ENCODE measurements at regions not wholly inside any gene's neighbourhood (a gene's known extent, or its start where the extent isn't known, plus 50 kb on each side); places are given as distances from the start of the nearest gene placed in this dataset.

GRCh38 chr4:161002386-161002785 is 1161.4 kb downstream of the FSTL5 start:
- no peak for TF ChIP-seq CTCF (IDR thresholded peaks at IDR 0.05)
- no peak for TF ChIP-seq POLR2A (IDR thresholded peaks at IDR 0.05)
- H3K4me3 ChIP-seq (ENCODE audit: low read depth, poor library complexity, severe bottlenecking): no peak overlapping the region
- intact Hi-C loops (cut with DNase I; ENCODE audit: low total_unique reads): no loop called here
- no peak for DNase-seq (ENCODE audit: low spot score in 2 of 2)
- 94% methylated on average over 7 to 8 of the region's 8 CpGs for WGBS, 2 donors

GRCh38 chr4:161003418-161004057 is 1160.3 kb downstream of the FSTL5 start:
- 92 to 99% methylated on average over 9 to 16 of the region's 16 CpGs for WGBS, 2 donors
- DNase-seq (ENCODE audit: low spot score in 2 of 2): no peak

GRCh38 chr4:161005746-161006145 is 1158.1 kb downstream of the FSTL5 start:
- WGBS, 2 donors: 17 to 37% methylated on average over 2 of the region's 2 CpGs
- TF ChIP-seq CTCF (IDR thresholded peaks at IDR 0.05): no peak
- no peak for TF ChIP-seq POLR2A (IDR thresholded peaks at IDR 0.05)
- no peak overlapping the region for H3K4me3 ChIP-seq (ENCODE audit: low read depth, poor library complexity, severe bottlenecking)
- no peak for DNase-seq (ENCODE audit: low spot score in 2 of 2)
- intact Hi-C loops (cut with DNase I; ENCODE audit: low total_unique reads): no loop called here

More at GRCh38 chr4:161003418-161004057, 1160.3 kb downstream of the FSTL5 start:
- TF ChIP-seq CTCF (IDR thresholded peaks at IDR 0.05) (no peak), POLR2A (IDR thresholded peaks at IDR 0.05) (no peak)
- intact Hi-C loops (cut with DNase I; ENCODE audit: low total_unique reads): no loop called here
- H3K4me3 ChIP-seq (ENCODE audit: low read depth, poor library complexity, severe bottlenecking): no peak overlapping the region

GRCh38 chr4:161008527-161008926 is 1155.3 kb downstream of the FSTL5 start:
- WGBS, 2 donors: 30 to 32% methylated on average over 2 of the region's 2 CpGs
- intact Hi-C loops (cut with DNase I; ENCODE audit: low total_unique reads): no loop called here
- no peak for DNase-seq (ENCODE audit: low spot score in 2 of 2)
- TF ChIP-seq POLR2A (IDR thresholded peaks at IDR 0.05) (no peak), CTCF (IDR thresholded peaks at IDR 0.05) (no peak)
- H3K4me3 ChIP-seq (ENCODE audit: low read depth, poor library complexity, severe bottlenecking): no peak overlapping the region

- TF ChIP-seq CTCF (IDR thresholded peaks at IDR 0.05): no peak
- no peak for TF ChIP-seq POLR2A (IDR thresholded peaks at IDR 0.05)
- 66 to 76% methylated on average over 2 of the region's 2 CpGs for WGBS, 2 donors
- intact Hi-C loops (cut with DNase I; ENCODE audit: low total_unique reads): no loop called here
- H3K4me3 ChIP-seq (ENCODE audit: low read depth, poor library complexity, severe bottlenecking): no peak overlapping the region
- DNase-seq (ENCODE audit: low spot score in 2 of 2): no peak
Observed at GRCh38 chr4:161010227-161010626, 1153.6 kb downstream of the FSTL5 start.

All from lower leg skin (tissue), 4 donors.